Muscle of leg (tissue), 3 donors: ENCODE measurements at regions not wholly inside any gene's neighbourhood (a gene's known extent, or its start where the extent isn't known, plus 50 kb on each side); places are given as distances from the start of the nearest gene placed in this dataset.

Source experiments
- DNase-seq: peaks from one replicate; pipeline ENCODE4 v3.0.0; 2013
- H3K27ac ChIP-seq: one replicate; pipeline ENCODE4 v1.5.1; 2013; ENCODE audit warnings: mild to moderate bottlenecking, low read length, control low read depth
- H3K27me3 ChIP-seq: one replicate; pipeline ENCODE4 v1.6.1; 2013; ENCODE audit warnings: low read length; ENCODE audit not compliant: control insufficient read depth, insufficient read depth
- H3K36me3 ChIP-seq: one replicate; pipeline ENCODE4 v1.6.1; 2013; ENCODE audit warnings: low read length; ENCODE audit not compliant: control insufficient read depth, insufficient read depth
- H3K4me1 ChIP-seq: one replicate; pipeline ENCODE4 v1.6.1; 2013; ENCODE audit warnings: low read length; ENCODE audit not compliant: control insufficient read depth, insufficient read depth
- H3K4me3 ChIP-seq: one replicate; pipeline ENCODE4 v1.5.1; 2013; ENCODE audit warnings: low read length, control low read depth
- H3K9me3 ChIP-seq: replicated peaks from 2 replicates; pipeline ENCODE4 v1.6.1; 2013; ENCODE audit warnings: low read depth, low read length; ENCODE audit not compliant: control insufficient read depth
- WGBS: methylation state at CpG from one replicate; pipeline ENCODE4 v1.1.5; 2013; ENCODE audit warnings: missing lambda C conversion rate; ENCODE audit not compliant: insufficient coverage; 5-methylcytosine and 5-hydroxymethylcytosine counted together

DNA sequence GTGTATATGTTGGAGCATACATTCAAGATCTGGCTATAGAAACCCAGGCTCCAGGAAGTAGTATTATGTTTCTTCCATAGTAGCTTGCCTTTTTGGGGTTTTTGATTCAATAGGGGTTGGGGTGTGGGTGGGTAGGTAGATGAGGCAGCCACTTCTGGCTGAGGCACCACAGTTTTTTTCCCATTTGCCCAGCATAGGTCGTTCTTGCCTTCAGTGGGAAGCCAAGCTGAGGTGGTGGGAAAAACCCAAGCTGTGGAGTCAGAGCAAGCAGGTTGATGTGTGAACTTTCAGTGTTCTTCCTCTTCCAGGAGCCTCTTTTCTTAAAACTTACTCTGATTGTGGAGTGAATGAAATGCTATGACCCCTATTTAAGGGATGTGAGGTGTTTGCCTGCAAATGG, 67.0 kb upstream of the RPS6KA3 start:
- Histone ChIP-seq H3K4me3 (no peak overlapping the region), H3K9me3 (no peaks in the 10 kb centered on the region), H3K4me1 (no peaks in the 10 kb centered on the region), H3K36me3 (no peaks in the 10 kb centered on the region), H3K27me3 (peaks cover 26% of the 10 kb centered on the region), H3K27ac (no peak overlapping the region)
- DNase-seq: no peak
- WGBS: 14% methylated on average over 1 of the region's 1 CpG

DNA sequence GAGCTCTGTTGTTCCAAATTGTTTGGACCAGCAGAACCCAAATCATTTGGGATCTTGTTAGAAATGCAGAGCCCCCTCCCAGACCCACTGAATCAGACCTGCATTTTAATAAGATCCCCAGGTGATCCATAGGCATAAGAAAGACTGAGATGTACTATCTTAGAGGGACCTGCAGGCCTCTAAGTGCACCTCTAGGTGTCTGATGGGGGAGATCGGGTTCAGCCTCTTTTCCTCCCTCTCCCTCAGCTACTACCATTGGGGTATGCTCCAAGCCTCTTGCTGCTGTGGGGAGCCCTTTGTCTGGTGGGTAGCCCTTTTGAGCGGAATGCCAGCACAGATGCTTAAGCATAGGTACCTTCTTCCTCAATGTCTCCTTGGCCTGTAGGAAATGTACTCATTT, 63.8 kb upstream of the RPS6KA3 start:
- H3K4me3 ChIP-seq: no peak overlapping the region
- no peak for DNase-seq
- H3K4me1 ChIP-seq: no peaks in the 10 kb centered on the region
- no peak overlapping the region for H3K27ac ChIP-seq
- H3K27me3 ChIP-seq: peaks cover 38% of the 10 kb centered on the region
- no peaks in the 10 kb centered on the region for H3K36me3 ChIP-seq
- WGBS: 86% methylated on average over 1 of the region's 2 CpGs
- no peaks in the 10 kb centered on the region for H3K9me3 ChIP-seq

DNA sequence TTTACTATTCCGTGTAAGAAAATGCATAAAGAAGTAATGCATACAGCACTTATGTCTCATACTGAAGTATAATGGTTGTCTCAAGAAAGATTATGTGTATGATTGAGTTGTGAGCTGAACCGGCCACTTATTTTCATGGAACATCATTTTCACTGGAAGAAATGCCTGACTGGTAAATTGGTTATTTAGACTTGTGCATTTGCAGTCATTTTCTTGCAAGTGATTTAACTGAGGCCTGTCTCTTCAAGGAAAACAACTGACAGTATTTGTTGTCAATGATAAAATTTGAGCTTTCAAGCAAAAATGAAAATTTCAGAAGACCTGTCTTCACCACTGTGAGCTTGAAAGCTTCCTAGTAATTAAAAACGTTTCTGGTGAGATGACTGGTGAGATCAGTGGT, 62.7 kb upstream of the RPS6KA3 start:
- Histone ChIP-seq H3K36me3 (no peaks in the 10 kb centered on the region), H3K4me3 (no peak overlapping the region), H3K4me1 (no peaks in the 10 kb centered on the region), H3K9me3 (no peaks in the 10 kb centered on the region), H3K27me3 (peaks cover 38% of the 10 kb centered on the region), H3K27ac (no peak overlapping the region)
- WGBS: 60% methylated on average over 1 of the region's 3 CpGs
- no peak for DNase-seq

DNA sequence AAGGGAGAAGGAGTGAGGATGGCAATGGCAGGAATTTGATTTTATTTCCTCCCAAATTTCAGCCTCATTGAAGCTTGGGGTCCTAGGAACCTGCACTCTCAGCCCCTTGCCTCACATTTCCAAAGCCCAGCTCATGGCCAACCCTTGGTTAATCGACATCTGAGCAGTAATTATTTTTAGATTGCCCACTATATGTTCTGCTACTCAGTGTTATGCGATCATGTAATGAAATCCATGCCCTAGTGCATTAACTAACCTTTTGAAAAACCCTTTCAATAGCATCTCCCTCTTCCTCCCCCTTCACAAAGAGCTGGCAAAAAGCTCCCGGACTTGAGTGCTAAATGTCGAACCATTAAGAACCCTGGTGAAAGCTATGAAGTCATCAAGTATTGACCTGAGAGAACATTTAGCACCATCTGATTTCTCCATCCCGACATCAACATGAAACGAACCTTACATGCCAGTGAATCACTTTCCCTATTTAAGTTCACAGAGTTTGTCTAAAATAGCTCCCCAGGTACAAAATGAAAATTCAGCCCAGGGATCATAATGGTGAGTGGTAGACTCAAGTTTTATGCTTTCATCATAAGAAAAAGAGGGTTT, 59.2 kb upstream of the RPS6KA3 start:
- H3K4me3 ChIP-seq: no peak overlapping the region
- H3K27ac ChIP-seq: no peak overlapping the region

DNA sequence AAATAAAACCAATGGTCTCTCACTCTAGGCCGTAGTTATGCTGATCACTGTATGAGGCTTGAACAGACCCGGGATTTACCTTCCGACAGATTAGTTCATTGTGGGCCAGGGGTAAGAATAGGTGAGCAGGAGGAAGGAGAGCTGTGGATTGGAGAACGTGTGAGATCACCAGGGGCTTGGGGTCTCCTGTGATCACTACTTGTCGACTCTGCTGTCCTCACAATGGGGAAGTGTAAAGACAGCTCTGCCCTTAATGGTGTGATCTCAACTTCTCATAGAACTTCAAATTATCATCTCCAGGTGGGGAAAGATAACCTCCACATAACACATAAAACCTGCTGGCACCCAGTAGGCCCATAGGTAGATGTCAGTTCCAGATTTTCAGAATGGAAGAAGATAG, 56.2 kb upstream of the RPS6KA3 start:
- H3K4me3 ChIP-seq: no peak overlapping the region
- DNase-seq: no peak
- peaks cover under 1% of the 10 kb centered on the region for H3K4me1 ChIP-seq
- 94% methylated on average over 3 of the region's 5 CpGs for WGBS
- H3K36me3 ChIP-seq: no peaks in the 10 kb centered on the region
- H3K9me3 ChIP-seq: no peaks in the 10 kb centered on the region
- no peak overlapping the region for H3K27ac ChIP-seq
- peaks cover 33% of the 10 kb centered on the region for H3K27me3 ChIP-seq

More for the DNA sequence above, 59.2 kb upstream of the RPS6KA3 start:
- DNase-seq: no peak
- H3K9me3 ChIP-seq: no peaks in the 10 kb centered on the region
- no peaks in the 10 kb centered on the region for H3K36me3 ChIP-seq
- H3K27me3 ChIP-seq: peaks cover 38% of the 10 kb centered on the region
- WGBS: 56% methylated on average over 3 of the region's 6 CpGs
- no peaks in the 10 kb centered on the region for H3K4me1 ChIP-seq

DNA sequence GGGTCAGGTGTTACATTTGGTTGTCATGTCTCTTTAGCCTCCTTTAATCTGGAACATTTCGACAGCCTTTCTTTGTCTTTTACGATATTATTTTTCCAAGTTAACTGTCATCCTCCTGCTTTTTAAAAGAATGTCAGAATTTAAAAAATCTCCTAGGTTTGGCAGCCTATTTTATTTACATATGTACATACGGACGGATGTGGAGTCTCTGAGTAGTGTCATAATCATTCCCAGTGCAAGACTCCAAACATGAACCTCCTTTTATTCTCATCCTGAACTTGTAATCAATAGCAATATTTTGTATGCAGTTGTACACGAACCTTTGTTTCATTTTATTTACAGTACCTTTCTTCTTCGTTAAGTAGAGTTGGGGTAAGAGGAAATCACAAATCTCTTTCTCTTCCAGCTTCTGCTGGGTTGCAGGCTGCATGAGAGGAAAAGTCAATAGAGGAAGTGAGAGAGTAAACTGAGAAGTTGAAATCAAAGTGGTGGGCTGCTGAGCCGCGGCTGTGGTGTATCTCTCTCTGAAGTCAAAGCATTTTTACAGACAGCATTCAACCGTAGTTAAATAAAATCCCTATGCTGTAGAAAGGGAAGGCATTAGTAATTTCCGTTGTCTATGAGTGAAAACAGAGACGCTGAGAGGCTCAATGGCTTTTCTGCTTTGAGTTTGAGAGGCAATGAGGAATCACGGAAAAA, 53.9 kb upstream of the RPS6KA3 start:
- 36% methylated on average over 2 of the region's 12 CpGs for WGBS
- Histone ChIP-seq H3K36me3 (no peaks in the 10 kb centered on the region), H3K4me3 (no peak overlapping the region), H3K9me3 (no peaks in the 10 kb centered on the region), H3K4me1 (peaks cover 3% of the 10 kb centered on the region), H3K27me3 (peaks cover 34% of the 10 kb centered on the region), H3K27ac (no peak overlapping the region)
- DNase-seq: peak; percentile 55

DNA sequence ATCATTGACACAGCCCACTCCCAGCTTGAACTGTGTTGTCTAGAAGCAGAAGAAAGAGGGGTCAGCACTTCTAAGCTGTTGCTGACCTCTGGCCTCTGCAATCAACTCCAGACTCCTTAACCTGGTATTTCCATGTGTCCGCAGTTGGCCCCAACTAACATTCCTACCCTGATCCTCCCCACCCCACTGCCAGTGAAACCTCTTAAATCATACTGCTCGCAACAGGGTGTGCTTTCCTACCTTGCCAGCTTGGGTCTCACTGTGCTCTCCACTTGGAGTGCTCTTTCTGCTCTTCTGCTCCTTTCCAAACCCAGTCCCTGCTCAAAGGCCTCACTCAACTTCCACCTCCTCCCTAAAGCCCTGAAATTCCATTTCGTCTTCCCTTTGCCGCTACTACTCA, 52.3 kb upstream of the RPS6KA3 start:
- H3K9me3 ChIP-seq: no peaks in the 10 kb centered on the region
- no peaks in the 10 kb centered on the region for H3K36me3 ChIP-seq
- DNase-seq: peak; percentile 11
- no peak overlapping the region for H3K27ac ChIP-seq
- peaks cover 3% of the 10 kb centered on the region for H3K4me1 ChIP-seq
- H3K4me3 ChIP-seq: no peak overlapping the region
- 58% methylated on average over 2 of the region's 4 CpGs for WGBS
- peaks cover 32% of the 10 kb centered on the region for H3K27me3 ChIP-seq

DNA sequence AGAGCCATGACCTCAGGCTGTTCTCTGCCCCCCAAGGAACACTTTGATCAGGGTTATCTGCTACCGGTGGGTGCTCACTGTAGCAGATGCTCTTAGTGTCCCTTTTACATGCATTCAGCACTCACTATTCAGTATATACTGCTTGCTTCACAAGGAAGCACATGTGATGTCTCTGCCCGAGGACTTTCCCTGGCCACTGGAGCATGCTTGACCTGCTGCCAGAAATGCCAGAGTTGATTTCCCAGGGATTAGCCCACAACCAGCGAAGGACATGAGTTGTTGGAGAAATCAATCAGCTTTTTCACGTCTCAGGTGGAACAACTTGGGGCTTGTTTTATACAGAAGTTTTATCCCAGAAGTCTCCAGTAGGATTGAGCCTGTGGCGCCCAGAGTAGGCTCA, 51.2 kb upstream of the RPS6KA3 start:
- WGBS: 48% methylated on average over 5 of the region's 5 CpGs
- peaks cover 22% of the 10 kb centered on the region for H3K27me3 ChIP-seq
- H3K9me3 ChIP-seq: no peaks in the 10 kb centered on the region
- no peak overlapping the region for H3K27ac ChIP-seq
- DNase-seq: peak; percentile 35
- H3K36me3 ChIP-seq: no peaks in the 10 kb centered on the region
- H3K4me3 ChIP-seq: no peak overlapping the region
- peaks cover 3% of the 10 kb centered on the region for H3K4me1 ChIP-seq
